ENCODE measurements at regions not wholly inside any gene's neighbourhood (a gene's known extent, or its start where the extent isn't known, plus 50 kb on each side); places are given as distances from the start of the nearest gene placed in this dataset.

GRCh38 chr17:72515291-72516065 is 394.7 kb downstream of the SOX9 start:
- TF ChIP-seq CTCF (IDR thresholded peaks at IDR 0.05) (no peak), POLR2A (IDR thresholded peaks at IDR 0.05) (no peak)

Measured in testis (tissue), 2 donors.